DMS114 treated with DMSO at 0.1 percent for 48 hours (cell line): ENCODE measurements at regions not wholly inside any gene's neighbourhood (a gene's known extent, or its start where the extent isn't known, plus 50 kb on each side); places are given as distances from the start of the nearest gene placed in this dataset.
"Not testable (repeated sequence)": the region's sequence is repeated elsewhere in the genome, so short reads cannot be mapped to it uniquely, and the experiment has no call there.

Experiments
- DNase-seq: peaks from one replicate; lab custom pipeline; 2025; ENCODE audit not compliant: unreplicated experiment; lab: John Stamatoyannopoulos, UW

DNA sequence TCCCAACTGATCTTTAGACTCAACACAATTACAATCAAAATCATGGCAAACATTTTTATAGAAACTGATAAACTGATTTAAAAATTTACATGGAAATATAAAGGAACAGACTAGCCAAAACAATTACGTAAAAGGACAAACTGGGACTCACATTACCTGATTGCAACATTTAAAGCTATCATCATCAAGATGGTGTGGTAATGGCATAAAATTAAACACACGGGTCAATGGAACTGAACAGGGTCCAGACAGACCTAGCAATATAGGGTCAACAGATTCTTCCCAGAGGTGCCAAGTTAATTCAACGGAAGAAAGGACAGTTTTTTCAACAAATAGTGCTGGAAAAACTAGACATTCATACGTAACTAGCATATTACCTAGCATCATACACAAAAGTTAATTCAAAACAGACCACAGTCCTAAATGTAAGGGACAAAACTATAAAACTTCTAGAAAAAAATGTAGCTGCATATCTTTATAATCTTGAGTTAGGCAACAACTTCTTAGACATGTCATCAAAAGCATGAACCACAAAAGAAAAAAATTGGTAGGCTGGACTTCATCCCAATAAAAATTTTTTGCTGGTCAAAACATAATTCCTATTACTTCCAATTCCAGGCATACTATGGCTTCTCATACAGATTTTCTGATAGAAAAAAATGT lies 147.4 kb upstream of the BEND6 start:
- DNase-seq, result no peak

DNA sequence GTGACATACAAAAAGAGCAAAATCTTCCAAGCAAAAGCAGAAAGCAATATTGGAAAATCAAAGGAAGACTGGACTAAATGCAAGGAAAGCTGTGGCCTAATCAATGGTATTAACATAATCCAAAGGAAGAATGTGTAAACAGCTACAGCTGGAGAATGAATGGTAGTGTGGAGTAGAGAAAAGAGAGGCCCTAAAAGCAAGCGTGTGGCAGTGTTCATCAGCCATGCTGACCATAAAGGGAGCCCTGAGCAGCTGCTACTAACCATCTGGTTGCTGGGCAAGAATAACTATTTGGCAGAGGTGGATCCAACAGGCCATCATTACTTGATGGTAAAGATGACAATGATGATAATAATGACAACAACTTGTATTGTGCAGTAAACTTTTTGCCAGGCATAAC lies 148.5 kb upstream of the BEND6 start:
- no peak for DNase-seq

DNA sequence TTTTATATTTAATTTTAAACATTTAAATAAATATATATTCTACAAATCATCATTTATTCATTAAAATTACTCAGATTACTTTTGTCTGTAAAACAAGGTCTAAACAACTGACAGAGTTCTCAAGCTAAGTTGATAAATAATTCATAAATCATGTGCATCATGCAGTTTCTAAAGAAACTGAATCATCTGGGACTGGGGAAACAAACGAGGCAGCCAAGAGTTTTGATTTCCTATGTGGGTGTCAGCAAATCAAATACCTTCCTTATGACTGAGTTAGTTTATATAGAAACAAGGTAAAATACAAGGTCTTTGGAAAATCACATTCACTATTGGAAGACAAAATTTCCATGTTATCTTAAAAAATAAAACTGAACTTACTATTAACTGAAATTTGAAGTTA lies 149.9 kb upstream of the BEND6 start:
- DNase-seq, result no peak

DNA sequence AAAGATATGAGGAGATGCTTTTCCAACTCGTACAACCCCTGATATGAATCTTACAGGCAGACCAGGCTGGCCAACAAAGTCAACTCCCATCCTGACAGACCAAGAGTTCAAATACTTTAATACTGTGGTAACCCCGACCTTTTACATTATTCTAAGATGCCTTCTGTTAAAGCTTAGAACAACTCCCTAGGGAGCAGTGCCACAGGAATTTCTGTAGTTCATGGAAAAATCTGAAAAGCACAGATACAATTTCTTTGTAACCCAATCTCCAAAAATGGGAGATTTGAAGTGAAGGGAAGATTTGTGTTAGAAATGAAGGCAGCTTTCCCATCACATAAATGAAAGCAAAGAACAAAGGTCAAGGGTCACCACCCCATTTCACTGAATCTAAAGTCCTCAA lies 151.3 kb upstream of the BEND6 start:
- DNase-seq, result no peak

DNA sequence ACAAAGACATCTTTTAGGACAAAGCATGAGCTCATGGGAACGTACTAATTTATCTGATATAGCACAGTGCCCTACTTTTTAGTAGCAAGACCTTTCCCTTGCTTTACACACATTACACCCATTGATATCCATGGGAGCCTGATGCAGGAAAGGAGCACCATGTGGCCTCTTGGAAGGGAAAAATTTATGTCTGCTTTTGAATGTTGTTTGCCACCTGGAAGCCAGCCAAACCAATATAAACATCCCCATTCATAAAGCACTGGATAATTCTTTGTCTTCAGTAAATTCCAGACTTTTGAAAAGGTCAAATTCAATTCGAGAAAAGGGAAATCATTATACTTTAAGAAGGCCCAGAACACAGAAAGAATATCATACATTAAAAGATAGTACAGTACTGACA lies 152.3 kb upstream of the BEND6 start:
- no peak for DNase-seq

DNA sequence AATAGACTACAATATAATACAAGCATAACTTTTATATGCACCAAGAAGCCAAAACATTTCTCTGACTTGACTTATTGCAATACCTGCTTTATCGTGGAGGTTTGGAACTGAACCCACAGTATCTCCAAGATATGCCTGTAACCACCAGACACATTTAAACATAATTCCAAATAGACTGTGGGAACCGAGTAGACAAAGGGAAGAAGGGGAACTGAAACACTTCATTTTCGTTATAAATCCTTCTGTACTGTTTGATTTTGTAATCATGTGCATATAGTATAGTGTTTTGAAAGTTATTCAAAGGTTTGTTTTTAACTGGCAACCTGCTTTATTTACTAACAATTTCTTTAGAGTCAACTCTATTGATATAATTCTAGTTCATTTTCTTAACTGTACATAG lies 154.9 kb upstream of the BEND6 start:
- no peak for DNase-seq

DNA sequence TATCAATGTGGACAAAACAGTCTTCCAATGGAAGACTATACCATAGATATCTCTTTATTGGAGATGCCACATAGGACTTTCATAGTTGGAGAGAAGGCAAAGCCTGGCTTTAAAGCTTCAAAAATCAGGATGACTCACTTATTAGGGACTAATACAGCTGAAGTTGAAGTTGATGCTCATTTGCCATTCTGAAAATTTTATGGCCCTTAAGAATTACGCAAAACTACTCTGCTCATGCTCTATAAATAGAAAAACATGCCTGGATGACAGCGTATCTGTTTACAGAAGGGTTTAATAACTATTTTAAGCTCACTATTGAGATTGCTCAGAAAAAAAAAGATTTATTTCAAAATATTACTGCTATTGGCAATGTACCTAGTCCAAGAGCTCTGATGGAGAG lies 155.5 kb upstream of the DST start:
- no peak for DNase-seq

DNA sequence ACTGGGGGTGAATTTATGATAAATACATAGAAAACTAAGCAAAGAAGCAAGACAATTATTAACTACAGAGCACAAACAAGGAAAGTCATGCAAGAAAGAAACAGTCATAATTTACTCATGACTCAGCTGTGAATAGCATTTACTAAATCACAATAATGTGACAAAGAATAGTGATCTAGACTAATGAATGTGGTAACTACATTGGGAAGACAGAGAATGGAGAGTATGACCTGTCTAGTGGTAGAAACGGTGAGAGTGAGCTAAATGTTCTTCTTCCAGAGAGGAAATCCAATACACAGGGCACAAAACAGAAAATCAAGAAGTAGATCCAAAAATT lies 153.5 kb upstream of the DST start:
- no peak for DNase-seq

DNA sequence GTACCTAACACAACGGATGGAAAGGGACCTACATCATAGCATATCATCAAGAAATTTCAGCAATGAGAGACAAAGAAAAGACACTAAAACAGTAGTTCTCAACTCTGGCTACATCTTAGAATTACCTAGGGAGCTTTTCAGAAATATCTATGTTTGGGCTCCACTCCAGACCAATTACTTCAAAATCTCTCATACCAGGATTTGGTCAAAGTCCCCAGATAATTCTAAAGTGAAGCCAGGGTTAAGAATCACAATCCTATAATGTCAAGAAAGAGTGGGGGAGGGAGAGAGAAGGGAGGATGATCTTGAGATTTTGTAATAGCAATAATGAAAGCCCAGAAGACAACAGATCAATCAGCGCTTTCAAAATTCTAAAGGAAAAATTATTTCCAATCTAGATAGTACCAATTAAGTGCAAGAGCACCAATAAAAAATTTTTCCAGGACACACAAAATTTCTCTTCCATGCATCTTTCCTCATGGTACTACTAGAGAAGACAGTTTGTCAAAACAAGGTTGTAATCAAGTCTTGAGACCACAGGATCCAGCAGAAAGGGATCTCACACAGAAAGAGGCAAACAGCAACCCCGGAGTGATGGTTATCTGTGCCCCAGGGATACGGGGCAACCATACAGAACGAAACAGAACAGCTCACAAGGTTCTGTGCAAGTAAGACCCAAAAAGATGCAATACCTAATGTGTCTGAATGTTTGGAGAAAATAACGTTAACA lies 152.9 kb upstream of the DST start:
- DNase-seq, result no peak

DNA sequence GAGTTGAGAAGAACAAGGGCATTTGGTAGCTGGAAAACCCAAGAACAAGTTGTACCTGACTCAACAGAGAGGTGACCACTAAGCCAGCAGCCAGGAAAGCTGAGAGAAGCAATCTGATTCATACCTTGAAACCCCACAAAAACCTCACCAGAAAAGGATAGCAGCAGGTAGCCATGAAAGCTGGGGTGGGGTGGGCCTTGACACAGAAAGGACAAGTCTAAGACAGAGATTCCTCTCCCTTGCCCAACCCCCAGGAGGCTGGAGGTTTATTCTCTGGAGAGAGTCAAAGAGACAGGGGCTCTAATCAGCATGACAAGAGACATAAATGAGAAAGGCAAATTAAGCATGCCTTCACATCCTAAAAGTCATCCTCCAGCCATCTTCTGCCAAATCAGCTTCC lies 151.7 kb upstream of the DST start:
- no peak for DNase-seq

DNA sequence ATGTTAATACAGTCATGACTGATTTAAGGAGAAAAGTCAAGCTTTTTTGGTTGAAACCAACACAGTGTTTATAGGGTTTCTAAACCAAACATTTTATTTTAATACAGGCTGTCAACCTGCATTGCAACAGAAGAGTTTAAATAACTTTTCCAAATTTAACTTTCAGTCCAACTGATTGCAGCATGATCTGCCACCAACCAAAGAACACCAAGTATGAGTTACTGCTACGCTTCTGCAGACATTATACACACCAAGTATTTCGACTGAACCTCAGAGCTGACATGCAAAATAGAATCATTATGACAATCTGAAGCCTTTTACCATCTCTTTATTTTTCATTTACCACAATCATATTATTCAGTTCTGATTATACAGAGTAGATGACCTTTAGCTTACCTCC lies 151.2 kb upstream of the DST start:
- no peak for DNase-seq

DNA sequence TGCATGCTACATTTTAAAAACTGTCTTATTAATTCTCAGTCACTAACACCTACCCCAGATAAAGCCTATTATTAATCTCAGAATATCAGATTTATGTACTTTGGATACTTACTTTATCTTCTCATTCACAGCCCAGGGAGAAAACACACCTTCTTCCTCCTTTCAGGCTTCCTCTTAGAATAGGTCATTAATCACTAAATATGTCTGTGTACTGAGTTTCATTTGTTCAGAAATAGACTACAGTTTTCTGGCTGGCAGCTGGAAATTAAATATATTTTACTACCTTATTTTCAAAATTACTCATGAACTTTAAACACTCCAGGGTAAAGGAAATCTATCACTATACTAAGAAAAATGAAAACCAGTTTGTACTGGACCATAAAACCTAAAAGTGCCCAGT lies 147.7 kb upstream of the DST start:
- no peak for DNase-seq

DNA sequence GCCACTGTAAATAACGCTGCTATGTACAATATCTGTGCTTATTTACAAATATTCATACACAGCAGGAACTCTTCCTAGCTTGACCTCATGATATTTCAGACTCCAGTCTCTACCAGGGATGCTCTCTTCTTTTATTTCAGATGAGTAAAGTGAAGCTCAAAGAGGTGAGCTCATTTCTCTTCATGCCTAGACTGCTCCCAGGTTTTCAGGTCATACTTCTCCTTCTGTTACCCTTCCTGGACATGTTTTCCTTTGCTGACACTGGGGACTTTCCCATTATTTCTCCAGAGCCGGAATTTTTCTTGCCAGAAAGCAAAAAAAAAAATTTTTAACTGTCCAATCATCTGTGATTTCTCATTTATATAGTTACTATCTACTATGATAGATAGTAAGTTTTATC lies 147.2 kb upstream of the DST start:
- DNase-seq, result no peak

DNA sequence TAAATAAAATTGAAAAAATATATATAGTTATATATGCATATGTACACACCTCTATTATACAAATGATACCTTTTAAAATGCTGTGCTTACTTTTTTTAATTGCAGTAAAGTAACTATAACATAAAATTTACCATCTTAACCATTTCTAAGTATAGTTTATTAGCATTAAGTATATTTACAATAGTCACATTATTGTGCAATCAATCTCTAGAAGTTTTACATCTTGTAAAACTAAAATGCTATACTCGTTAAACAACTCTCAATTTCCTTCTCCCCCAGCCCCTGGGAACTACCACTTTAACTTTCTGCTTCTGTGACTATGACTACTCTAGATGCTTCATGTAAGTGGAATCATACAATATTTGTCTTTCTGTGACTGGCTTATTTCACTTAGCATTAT lies 146.7 kb upstream of the DST start:
- no peak for DNase-seq

DNA sequence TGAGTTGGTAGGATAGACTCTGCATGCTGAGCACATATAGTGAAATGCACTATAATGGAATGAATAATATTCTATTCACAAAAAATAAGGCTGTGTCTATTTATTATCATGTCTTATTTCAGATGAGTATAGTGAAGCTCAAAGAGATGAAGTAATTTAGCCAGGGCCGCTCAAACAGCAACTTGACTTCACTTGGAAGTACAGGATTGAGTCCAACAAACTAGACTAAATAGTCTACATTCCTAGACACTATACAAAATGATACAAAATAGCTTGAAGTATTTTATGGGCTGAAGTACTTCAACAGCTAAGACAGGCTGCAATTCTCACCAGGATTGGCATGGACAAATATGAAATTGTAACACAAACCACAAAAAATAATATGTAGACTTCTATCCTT lies 144.5 kb upstream of the DST start:
- no peak for DNase-seq

DNA sequence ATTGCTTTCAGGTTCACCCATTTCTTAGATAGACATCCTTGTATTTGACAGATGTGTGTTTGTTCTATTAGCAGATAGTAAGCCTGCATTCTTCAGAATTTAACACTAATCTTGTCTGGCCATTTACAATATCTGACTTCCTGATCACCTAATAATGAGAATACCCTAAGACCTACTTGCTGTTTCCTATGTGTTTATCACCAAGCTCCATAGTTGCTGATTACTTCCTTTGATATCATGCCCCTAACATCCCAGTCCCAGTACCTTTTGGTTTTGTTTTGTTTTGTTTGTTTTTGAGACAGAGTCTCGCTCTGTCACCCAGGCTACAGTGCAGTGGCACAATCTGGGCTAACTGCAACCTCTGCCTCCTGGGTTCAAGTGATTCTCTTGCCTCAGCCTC lies 143.6 kb upstream of the DST start:
- DNase-seq, result no peak

DNA sequence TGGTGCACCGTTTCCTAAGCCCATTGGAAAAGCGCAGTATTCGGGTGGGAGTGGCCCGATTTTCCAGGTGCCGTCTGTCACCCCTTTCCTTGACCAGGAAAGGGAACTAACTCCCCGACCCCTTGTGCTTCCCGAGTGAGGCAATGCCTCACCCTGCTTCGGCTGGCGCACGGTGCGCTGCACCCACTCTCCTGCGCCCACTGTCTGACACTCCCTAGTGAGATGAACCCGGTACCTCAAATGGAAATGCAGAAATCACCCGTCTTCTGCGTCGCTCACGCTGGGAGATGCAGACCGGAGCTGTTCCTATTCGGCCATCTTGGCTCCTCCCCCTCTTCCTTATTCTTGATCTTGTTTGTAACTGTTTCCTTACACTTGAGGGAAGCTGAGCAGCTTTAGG lies 142.8 kb upstream of the DST start:
- DNase-seq, result not testable (repeated sequence)

DNA sequence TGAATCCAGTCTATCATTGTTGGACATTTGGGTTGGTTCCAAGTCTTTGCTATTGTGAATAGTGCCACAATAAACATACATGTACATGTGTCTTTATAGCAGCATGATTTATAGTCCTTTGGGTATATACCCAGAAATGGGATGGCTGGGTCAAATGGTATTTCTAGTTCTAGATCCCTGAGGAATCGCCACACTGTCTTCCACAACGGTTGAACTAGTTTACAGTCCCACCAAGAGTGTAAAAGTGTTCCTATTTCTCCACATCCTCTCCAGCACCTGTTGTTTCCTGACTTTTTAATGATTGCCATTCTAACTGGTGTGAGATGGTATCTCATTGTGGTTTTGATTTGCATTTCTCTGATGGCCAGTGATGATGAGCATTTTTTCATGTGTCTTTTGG lies 137.4 kb upstream of the DST start:
- not testable (repeated sequence) for DNase-seq

DNA sequence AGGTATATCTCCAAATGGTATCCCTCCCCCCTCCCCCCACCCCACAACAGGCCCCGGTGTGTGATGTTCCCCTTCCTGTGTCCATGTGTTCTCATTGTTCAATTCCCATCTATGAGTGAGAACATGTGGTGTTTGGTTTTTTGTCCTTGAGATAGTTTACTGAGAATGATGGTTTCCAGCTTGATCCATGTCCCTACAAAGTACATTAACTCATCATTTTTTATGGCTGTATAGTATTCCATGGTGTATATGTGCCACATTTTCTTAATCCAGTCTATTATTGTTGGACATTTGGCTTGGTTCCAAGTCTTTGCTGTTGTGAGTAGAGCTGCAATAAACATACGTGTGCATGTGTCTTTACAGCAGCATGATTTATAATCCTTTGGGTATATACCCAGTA lies 135.8 kb upstream of the DST start:
- not testable (repeated sequence) for DNase-seq

DNA sequence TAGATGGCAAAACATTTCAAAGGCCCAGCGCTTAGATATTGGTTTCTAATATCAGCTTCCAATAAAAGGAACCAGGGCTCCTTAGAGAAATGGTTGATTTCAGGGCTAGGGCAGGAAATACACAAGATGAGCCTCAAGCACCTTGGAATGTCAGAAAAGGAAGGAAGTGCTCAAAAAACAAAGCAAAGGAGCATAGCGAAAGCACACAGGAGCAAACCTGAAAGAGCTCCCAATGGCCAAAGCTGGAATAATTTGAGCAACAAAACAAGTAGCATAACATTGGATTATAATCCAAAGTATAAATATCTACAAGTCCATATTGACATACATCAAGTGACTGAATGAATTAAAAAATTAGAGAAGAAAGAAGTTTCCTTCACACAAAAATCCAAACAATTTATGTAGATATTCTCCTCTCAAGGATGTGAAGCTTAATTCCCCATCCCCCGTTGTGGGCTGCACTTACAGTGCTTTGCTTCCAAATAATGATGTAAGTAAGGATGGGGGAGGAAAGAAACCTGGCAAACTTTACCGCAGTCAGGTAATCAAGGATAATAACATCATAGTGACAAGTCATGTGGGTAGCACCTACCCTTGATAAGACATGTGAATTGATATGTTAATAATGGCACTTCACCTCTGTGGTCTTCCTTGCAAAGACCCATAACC lies 132.9 kb upstream of the DST start:
- no peak for DNase-seq

DNA sequence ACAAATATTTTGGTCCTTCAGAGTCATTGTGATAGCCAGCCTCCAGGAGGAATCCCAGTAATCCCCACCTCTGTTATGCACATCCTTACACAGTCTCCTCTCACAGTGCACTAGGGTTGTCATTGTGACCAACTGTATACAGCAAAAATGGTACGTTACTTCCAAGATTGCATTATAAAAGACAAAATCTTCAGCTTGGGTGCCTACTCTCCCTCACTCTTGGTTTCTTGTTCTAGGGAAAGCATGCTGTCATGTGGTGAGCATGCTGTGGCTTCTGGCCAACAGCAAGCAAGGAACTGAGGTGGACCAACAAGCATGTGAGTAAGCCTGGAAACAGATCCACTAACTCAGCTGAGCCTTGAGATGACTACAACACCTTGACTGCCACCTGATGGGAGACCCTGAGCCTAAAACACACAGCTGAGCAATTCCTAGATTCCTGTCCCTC lies 130.1 kb upstream of the DST start:
- DNase-seq, result no peak

DNA sequence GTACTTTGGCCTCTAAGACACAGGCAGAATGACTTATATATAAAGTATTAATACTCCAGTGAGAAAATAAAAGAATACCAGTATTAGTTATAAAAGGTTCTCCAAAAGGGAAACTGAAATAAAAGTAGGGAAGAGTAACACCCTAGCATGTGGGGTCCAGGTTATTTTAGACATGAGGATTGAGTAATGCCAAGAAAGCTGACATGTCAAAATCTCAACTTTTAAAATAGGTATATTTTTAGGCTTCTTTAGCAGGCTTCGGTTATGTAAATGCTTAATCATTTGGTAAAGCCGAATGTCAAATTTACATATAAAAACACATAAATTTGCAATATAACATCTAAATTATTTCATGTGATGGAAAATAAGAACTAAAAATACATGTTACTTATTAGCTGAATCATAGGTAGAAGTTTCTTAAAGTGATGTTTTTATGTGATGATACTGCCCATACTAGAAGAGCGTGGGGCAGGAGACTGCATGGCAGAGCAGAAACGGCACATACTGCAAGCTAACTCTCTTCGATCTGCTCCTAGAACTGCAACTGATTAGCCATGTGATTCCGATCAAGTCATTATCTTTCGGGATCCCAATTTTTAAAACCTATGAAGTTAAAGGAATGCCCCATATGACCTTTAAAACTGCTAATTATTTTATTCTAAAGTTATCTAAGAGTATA lies 129.4 kb upstream of the DST start:
- DNase-seq, result no peak
